ENCODE measurements at regions not wholly inside any gene's neighbourhood (a gene's known extent, or its start where the extent isn't known, plus 50 kb on each side); places are given as distances from the start of the nearest gene placed in this dataset.

GRCh38 chr19:32165141-32165540, 180.3 kb upstream of the ZNF507 start:
- no peak for TF ChIP-seq EZH2phosphoT487 (IDR thresholded peaks at IDR 0.05; ENCODE audit: low read depth)
- no peak for TF ChIP-seq CTCF (IDR thresholded peaks at IDR 0.05; ENCODE audit: low read depth, low read length)

Measured in OCI-LY3 (cell line).